Liver (tissue), 8 donors: ENCODE measurements at regions not wholly inside any gene's neighbourhood (a gene's known extent, or its start where the extent isn't known, plus 50 kb on each side); places are given as distances from the start of the nearest gene placed in this dataset.

Experiments used
- DNase-seq: peaks from one replicate; pipeline ENCODE4 v3.0.0-alpha.2; 2017; ENCODE audit warnings: low spot score
- H3K27ac ChIP-seq, 2 donors: one replicate each; pipeline ENCODE4 v1.7.0; 2013; ENCODE audit warnings: inconsistent platforms in 2 of 2, low read length in 2 of 2, control low read depth in 1 of 2, low read depth in 1 of 2, mild to moderate bottlenecking in 1 of 2
- H3K27me3 ChIP-seq, 4 donors: one replicate each; pipeline versions ENCODE4 v1.6.1 to v1.7.0; 2013; ENCODE audit warnings: low read length in 3 of 4, inconsistent platforms in 1 of 4, mild to moderate bottlenecking in 1 of 4, moderate library complexity in 1 of 4; ENCODE audit not compliant: control insufficient read depth in 4 of 4, insufficient read depth in 4 of 4
- H3K36me3 ChIP-seq, 4 donors: one replicate each; pipeline versions ENCODE4 v1.6.1 to v1.7.0; 2013; ENCODE audit warnings: low read length in 3 of 4, mild to moderate bottlenecking in 3 of 4, low read depth in 1 of 4, moderate library complexity in 1 of 4; ENCODE audit not compliant: control insufficient read depth in 4 of 4, insufficient read depth in 3 of 4
- H3K4me1 ChIP-seq, 4 donors: one replicate each; pipeline versions ENCODE4 v1.6.1 to v1.7.0; 2013; ENCODE audit warnings: low read length in 3 of 4, mild to moderate bottlenecking in 3 of 4, moderate library complexity in 1 of 4; ENCODE audit not compliant: control insufficient read depth in 4 of 4, insufficient read depth in 4 of 4
- H3K4me3 ChIP-seq, 3 donors: one replicate each; pipeline versions ENCODE4 v1.6.1 to v1.7.0; 2013; ENCODE audit warnings: low read length in 3 of 3, control low read depth in 1 of 3, low read depth in 1 of 3, mild to moderate bottlenecking in 1 of 3
- H3K9ac ChIP-seq, 2 donors: one replicate each; pipeline ENCODE4 v1.7.0; 2013; ENCODE audit warnings: low read length in 2 of 2, mild to moderate bottlenecking in 2 of 2, moderate library complexity in 2 of 2, control low read depth in 1 of 2, low read depth in 1 of 2
- H3K9me3 ChIP-seq, 4 donors: one replicate each; pipeline versions ENCODE4 v1.6.1 to v1.7.0; 2013; ENCODE audit warnings: low read length in 3 of 4; ENCODE audit not compliant: control insufficient read depth in 4 of 4
- EGR1 ChIP-seq, 2 donors: IDR thresholded peaks; 2 replicates each; pipeline ENCODE4 v1.6.1; 2016 to 2018; ENCODE audit warnings: antibody characterized with exemption in 2 of 2, low read depth in 2 of 2
- FOXA1 ChIP-seq: IDR thresholded peaks from 2 replicates; pipeline ENCODE4 v1.6.1; 2016; ENCODE audit warnings: antibody characterized with exemption
- FOXA2 ChIP-seq: IDR thresholded peaks from 2 replicates; pipeline ENCODE4 v1.6.1; 2016; ENCODE audit warnings: antibody characterized with exemption
- GABPA ChIP-seq, 2 donors: IDR thresholded peaks in 1 of 2; conservative IDR thresholded peaks in 1 of 2; 2 replicates each; pipeline ENCODE4 v1.6.1; 2016; ENCODE audit warnings: antibody characterized with exemption in 2 of 2, mild to moderate bottlenecking in 1 of 2, moderate library complexity in 1 of 2
- HNF4A ChIP-seq, 2 donors: conservative IDR thresholded peaks; 2 replicates each; pipeline ENCODE4 v1.6.1; 2016; ENCODE audit warnings: antibody characterized with exemption in 2 of 2, mild to moderate bottlenecking in 2 of 2
- HNF4G ChIP-seq: IDR thresholded peaks from 2 replicates; pipeline ENCODE4 v1.6.1; 2016; ENCODE audit warnings: antibody characterized with exemption
- JUND ChIP-seq, 2 donors: IDR thresholded peaks; 2 replicates each; pipeline ENCODE4 v1.6.1; 2016; ENCODE audit warnings: antibody characterized with exemption in 2 of 2
- NR2F2 ChIP-seq: IDR thresholded peaks from 2 replicates; pipeline ENCODE4 v1.6.1; 2016; ENCODE audit warnings: antibody characterized with exemption
- RAD21 ChIP-seq, 2 donors: IDR thresholded peaks; 2 replicates each; pipeline ENCODE4 v1.6.1; 2016; ENCODE audit warnings: antibody characterized with exemption in 2 of 2, mild to moderate bottlenecking in 2 of 2
- RXRA ChIP-seq, 2 donors: IDR thresholded peaks; 2 replicates each; pipeline ENCODE4 v1.6.1; 2017 to 2018; ENCODE audit warnings: antibody characterized with exemption in 2 of 2, mild to moderate bottlenecking in 1 of 2
- SP1 ChIP-seq: IDR thresholded peaks from 2 replicates; pipeline ENCODE4 v1.6.1; 2018; ENCODE audit warnings: antibody characterized with exemption, mild to moderate bottlenecking
- TAF1 ChIP-seq: conservative IDR thresholded peaks from 2 replicates; pipeline ENCODE4 v1.6.1; 2016; ENCODE audit warnings: antibody characterized with exemption, mild to moderate bottlenecking
- YY1 ChIP-seq: IDR thresholded peaks from 2 replicates; pipeline ENCODE4 v1.6.1; 2016; ENCODE audit warnings: antibody characterized with exemption, mild to moderate bottlenecking
- WGBS: extraction: QIAGEN DNeasy Blood & Tissue Kit; methylation state at CpG from one replicate; pipeline ENCODE4 v1.1.7; 2013; 5-methylcytosine and 5-hydroxymethylcytosine counted together
- TF ChIP-seq, protein P1 (sequence below): IDR thresholded peaks from 2 replicates; pipeline ENCODE4 v1.6.1; 2016; ENCODE audit warnings: antibody characterized with exemption
- TF ChIP-seq, protein P2 (sequence below): IDR thresholded peaks from 2 replicates; pipeline ENCODE4 v1.6.1; 2016; ENCODE audit warnings: antibody characterized with exemption, mild to moderate bottlenecking
- TF ChIP-seq, protein P3 (sequence below): IDR thresholded peaks from 2 replicates; pipeline ENCODE4 v1.6.1; 2016; ENCODE audit warnings: antibody characterized with exemption
- TF ChIP-seq, protein P4 (sequence below): IDR thresholded peaks from 2 replicates; pipeline ENCODE4 v1.6.1; 2016; ENCODE audit warnings: antibody characterized with exemption
- TF ChIP-seq, protein P5 (sequence below): fragments of 150-350 bp; IDR thresholded peaks from 2 replicates; pipeline ENCODE4 v1.5.1; 2017; ENCODE audit warnings: improper control_type of control experiment, low read depth, low read length; ENCODE audit not compliant: missing input control
- donor health status: healthy.
- donor health status: healthy.
- donor health status: healthy.
- donor health status: healthy.
- donor health status: healthy.

DNA sequence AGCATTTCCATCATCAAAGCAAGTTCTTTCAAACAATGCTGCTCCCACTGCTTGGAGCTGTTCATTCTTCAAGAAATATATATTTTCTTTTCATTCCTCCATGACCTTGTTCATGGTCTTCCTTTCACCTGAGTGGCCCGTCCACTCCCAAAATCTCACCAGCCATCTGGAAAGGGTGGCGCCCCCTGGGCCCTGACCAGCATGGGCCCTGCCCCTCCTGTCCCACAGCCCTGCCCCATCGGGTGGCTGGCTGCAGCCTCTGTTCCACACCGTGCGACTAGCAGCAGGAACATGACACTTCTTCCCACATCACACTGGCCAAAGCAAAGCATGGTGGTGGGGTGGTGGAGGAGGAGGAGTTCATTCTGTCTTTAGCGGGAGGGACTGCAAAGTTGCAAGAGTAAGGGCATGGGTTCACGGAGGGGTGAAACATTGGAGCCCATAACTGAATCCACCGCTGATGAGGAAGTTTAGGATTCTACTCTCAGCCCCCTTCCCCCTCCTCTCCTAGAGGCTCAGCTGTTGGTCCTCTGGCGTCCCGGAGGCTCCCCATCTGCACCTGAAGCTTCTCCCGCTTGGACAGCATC, 195.2 kb upstream of the SLC24A3 start:
- TF ChIP-seq TAF1 (no peak), SP1 (no peak), HNF4A (conservative IDR thresholded peaks at IDR 0.05) (no peak), RAD21 (IDR thresholded peaks at IDR 0.05) (no peak)
- TF ChIP-seq, protein P1, sequence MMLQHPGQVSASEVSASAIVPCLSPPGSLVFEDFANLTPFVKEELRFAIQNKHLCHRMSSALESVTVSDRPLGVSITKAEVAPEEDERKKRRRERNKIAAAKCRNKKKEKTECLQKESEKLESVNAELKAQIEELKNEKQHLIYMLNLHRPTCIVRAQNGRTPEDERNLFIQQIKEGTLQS, result no peak
- TF ChIP-seq, protein P2, sequence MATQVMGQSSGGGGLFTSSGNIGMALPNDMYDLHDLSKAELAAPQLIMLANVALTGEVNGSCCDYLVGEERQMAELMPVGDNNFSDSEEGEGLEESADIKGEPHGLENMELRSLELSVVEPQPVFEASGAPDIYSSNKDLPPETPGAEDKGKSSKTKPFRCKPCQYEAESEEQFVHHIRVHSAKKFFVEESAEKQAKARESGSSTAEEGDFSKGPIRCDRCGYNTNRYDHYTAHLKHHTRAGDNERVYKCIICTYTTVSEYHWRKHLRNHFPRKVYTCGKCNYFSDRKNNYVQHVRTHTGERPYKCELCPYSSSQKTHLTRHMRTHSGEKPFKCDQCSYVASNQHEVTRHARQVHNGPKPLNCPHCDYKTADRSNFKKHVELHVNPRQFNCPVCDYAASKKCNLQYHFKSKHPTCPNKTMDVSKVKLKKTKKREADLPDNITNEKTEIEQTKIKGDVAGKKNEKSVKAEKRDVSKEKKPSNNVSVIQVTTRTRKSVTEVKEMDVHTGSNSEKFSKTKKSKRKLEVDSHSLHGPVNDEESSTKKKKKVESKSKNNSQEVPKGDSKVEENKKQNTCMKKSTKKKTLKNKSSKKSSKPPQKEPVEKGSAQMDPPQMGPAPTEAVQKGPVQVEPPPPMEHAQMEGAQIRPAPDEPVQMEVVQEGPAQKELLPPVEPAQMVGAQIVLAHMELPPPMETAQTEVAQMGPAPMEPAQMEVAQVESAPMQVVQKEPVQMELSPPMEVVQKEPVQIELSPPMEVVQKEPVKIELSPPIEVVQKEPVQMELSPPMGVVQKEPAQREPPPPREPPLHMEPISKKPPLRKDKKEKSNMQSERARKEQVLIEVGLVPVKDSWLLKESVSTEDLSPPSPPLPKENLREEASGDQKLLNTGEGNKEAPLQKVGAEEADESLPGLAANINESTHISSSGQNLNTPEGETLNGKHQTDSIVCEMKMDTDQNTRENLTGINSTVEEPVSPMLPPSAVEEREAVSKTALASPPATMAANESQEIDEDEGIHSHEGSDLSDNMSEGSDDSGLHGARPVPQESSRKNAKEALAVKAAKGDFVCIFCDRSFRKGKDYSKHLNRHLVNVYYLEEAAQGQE, result no peak
- H3K4me1 ChIP-seq, result peaks cover 0 to 2% (median 0%) of the 10 kb centered on the region in 4 donors
- DNase-seq, result no peak

DNA sequence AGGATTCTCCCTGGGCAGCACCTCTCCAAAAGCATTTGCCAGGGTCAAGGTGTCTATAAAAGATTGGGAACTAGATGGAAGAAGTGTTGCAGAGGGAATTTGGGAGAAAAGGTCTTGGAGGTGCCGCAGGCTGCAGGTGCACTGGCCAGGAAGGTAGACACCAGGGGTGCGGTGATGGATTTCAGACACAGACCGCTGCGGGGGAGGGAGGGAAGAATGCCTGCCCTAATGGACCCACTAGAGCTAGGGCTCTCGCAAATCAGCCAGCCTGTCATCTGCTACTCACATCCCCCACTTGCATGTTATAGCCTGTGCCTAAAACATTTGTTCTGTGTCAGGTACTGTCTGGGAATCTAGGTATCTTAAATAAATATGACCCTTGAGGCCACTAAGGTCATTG, 193.6 kb upstream of the SLC24A3 start:
- Histone ChIP-seq H3K36me3 (no peaks in the 10 kb centered on the region), H3K4me1 (peaks cover 0 to 2% (median 0%) of the 10 kb centered on the region in 4 donors), H3K27ac (no peak overlapping the region), H3K27me3 (no peaks in the 10 kb centered on the region), H3K4me3 (no peak overlapping the region), H3K9me3 (no peaks in the 10 kb centered on the region), H3K9ac (no peak overlapping the region)
- DNase-seq, result no peak
- WGBS, result 78% methylated on average over 5 of the region's 5 CpGs
- TF ChIP-seq, protein P1, result no peak
- TF ChIP-seq RXRA (IDR thresholded peaks at IDR 0.05) (no peak), NR2F2 (no peak), FOXA1 (no peak), YY1 (no peak), RAD21 (IDR thresholded peaks at IDR 0.05) (no peak), GABPA (IDR thresholded peaks at IDR 0.05 in 1 of 2, conservative IDR thresholded peaks at IDR 0.05 in 1 of 2) (no peak), SP1 (no peak), TAF1 (no peak), FOXA2 (no peak), HNF4G (no peak), JUND (IDR thresholded peaks at IDR 0.05) (no peak), HNF4A (conservative IDR thresholded peaks at IDR 0.05) (no peak), EGR1 (IDR thresholded peaks at IDR 0.05; ENCODE audit: low read depth in 2 of 2) (no peak)
- TF ChIP-seq, protein P3, sequence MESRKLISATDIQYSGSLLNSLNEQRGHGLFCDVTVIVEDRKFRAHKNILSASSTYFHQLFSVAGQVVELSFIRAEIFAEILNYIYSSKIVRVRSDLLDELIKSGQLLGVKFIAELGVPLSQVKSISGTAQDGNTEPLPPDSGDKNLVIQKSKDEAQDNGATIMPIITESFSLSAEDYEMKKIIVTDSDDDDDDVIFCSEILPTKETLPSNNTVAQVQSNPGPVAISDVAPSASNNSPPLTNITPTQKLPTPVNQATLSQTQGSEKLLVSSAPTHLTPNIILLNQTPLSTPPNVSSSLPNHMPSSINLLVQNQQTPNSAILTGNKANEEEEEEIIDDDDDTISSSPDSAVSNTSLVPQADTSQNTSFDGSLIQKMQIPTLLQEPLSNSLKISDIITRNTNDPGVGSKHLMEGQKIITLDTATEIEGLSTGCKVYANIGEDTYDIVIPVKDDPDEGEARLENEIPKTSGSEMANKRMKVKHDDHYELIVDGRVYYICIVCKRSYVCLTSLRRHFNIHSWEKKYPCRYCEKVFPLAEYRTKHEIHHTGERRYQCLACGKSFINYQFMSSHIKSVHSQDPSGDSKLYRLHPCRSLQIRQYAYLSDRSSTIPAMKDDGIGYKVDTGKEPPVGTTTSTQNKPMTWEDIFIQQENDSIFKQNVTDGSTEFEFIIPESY, result no peak
- TF ChIP-seq, protein P4, sequence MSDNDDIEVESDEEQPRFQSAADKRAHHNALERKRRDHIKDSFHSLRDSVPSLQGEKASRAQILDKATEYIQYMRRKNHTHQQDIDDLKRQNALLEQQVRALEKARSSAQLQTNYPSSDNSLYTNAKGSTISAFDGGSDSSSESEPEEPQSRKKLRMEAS, result no peak
- TF ChIP-seq, protein P5, sequence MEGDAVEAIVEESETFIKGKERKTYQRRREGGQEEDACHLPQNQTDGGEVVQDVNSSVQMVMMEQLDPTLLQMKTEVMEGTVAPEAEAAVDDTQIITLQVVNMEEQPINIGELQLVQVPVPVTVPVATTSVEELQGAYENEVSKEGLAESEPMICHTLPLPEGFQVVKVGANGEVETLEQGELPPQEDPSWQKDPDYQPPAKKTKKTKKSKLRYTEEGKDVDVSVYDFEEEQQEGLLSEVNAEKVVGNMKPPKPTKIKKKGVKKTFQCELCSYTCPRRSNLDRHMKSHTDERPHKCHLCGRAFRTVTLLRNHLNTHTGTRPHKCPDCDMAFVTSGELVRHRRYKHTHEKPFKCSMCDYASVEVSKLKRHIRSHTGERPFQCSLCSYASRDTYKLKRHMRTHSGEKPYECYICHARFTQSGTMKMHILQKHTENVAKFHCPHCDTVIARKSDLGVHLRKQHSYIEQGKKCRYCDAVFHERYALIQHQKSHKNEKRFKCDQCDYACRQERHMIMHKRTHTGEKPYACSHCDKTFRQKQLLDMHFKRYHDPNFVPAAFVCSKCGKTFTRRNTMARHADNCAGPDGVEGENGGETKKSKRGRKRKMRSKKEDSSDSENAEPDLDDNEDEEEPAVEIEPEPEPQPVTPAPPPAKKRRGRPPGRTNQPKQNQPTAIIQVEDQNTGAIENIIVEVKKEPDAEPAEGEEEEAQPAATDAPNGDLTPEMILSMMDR, result no peak
- TF ChIP-seq, protein P2, result no peak

More for the DNA sequence above, 195.2 kb upstream of the SLC24A3 start:
- Histone ChIP-seq H3K27ac (no peak overlapping the region), H3K27me3 (no peaks in the 10 kb centered on the region), H3K4me3 (no peak overlapping the region), H3K36me3 (no peaks in the 10 kb centered on the region), H3K9ac (no peak overlapping the region), H3K9me3 (no peaks in the 10 kb centered on the region)
- WGBS, result 91% methylated on average over 11 of the region's 11 CpGs
